Activated T-cell treated with anti-CD3 and anti-CD28 coated beads, Interleukin-2, amount 50 U/mL, for 1 hour (primary cell): ENCODE measurements at regions not wholly inside any gene's neighbourhood (a gene's known extent, or its start where the extent isn't known, plus 50 kb on each side); places are given as distances from the start of the nearest gene placed in this dataset.

Source experiments
- DNase-seq: peaks from one replicate; pipeline ENCODE4 v3.0.0-alpha.2; 2020

GRCh38 chr10:1911771-1912170, 174.4 kb upstream of the ADARB2 start:
- no peak for DNase-seq

- no peak for DNase-seq
These were observed 166.7 kb upstream of the ADARB2 start for GRCh38 chr10:1903982-1904381.

- no peak for DNase-seq
These were observed 158.8 kb upstream of the ADARB2 start for GRCh38 chr10:1896153-1896552.

- no peak for DNase-seq
These were observed 158.4 kb upstream of the ADARB2 start for GRCh38 chr10:1895691-1896090.

- no peak for DNase-seq
These were observed 157.6 kb upstream of the ADARB2 start for GRCh38 chr10:1894912-1895311.

GRCh38 chr10:1893941-1894340, 156.6 kb upstream of the ADARB2 start:
- DNase-seq = no peak

GRCh38 chr10:1886039-1886438, 148.7 kb upstream of the ADARB2 start:
- DNase-seq = no peak

GRCh38 chr10:1882728-1883127, 145.4 kb upstream of the ADARB2 start:
- no peak for DNase-seq

- DNase-seq = no peak
These were observed 144.9 kb upstream of the ADARB2 start for GRCh38 chr10:1882180-1882579.

GRCh38 chr10:1881636-1882035, 144.3 kb upstream of the ADARB2 start:
- no peak for DNase-seq

- DNase-seq = no peak
These were observed 137.2 kb upstream of the ADARB2 start for GRCh38 chr10:1874533-1874932.

- no peak for DNase-seq
These were observed 136.5 kb upstream of the ADARB2 start for GRCh38 chr10:1873661-1874315.

GRCh38 chr10:1872151-1872726, 134.9 kb upstream of the ADARB2 start:
- DNase-seq = no peak

GRCh38 chr10:1870491-1870890, 133.2 kb upstream of the ADARB2 start:
- DNase-seq = no peak

- DNase-seq = no peak
These were observed 132.5 kb upstream of the ADARB2 start for GRCh38 chr10:1869861-1870260.

GRCh38 chr10:1860351-1860750, 123.0 kb upstream of the ADARB2 start:
- DNase-seq = no peak

GRCh38 chr10:1858547-1858946, 121.2 kb upstream of the ADARB2 start:
- DNase-seq = no peak

- no peak for DNase-seq
These were observed 120.7 kb upstream of the ADARB2 start for GRCh38 chr10:1858048-1858447.

GRCh38 chr10:1855911-1856310, 118.6 kb upstream of the ADARB2 start:
- no peak for DNase-seq

- no peak for DNase-seq
These were observed 116.9 kb upstream of the ADARB2 start for GRCh38 chr10:1854271-1854670.

GRCh38 chr10:1853801-1854200, 116.5 kb upstream of the ADARB2 start:
- DNase-seq = no peak

- no peak for DNase-seq
These were observed 115.5 kb upstream of the ADARB2 start for GRCh38 chr10:1852841-1853240.

- DNase-seq = no peak
These were observed 114.4 kb upstream of the ADARB2 start for GRCh38 chr10:1851762-1852161.

- DNase-seq = no peak
These were observed 113.7 kb upstream of the ADARB2 start for GRCh38 chr10:1850971-1851527.

- DNase-seq = no peak
These were observed 110.0 kb upstream of the ADARB2 start for GRCh38 chr10:1847361-1847760.
